Upper lobe of left lung (tissue), 6 donors: ENCODE measurements at regions not wholly inside any gene's neighbourhood (a gene's known extent, or its start where the extent isn't known, plus 50 kb on each side); places are given as distances from the start of the nearest gene placed in this dataset.

Experiments
- ATAC-seq, 2 donors: fragments of 200-7000 bp; cut with Tn5 transposase; one replicate each; pipeline ENCODE4 v1.9.1; 2022; ENCODE audit warnings: mild to moderate bottlenecking in 2 of 2, moderate library complexity in 2 of 2; ENCODE audit not compliant: low FRiP score in 2 of 2
- DNase-seq, 2 donors: peaks; one replicate each; pipeline ENCODE4 v3.0.0-alpha.2; 2019 to 2020
- H3K27ac ChIP-seq, 4 donors: fragments of 200-600 bp; sonication (generic); one replicate each; pipeline ENCODE4 v1.5.1; 2016 to 2019
- H3K27me3 ChIP-seq, 4 donors: fragments of 200-600 bp; sonication (generic); one replicate each; pipeline ENCODE4 v1.5.1; 2017 to 2019
- H3K36me3 ChIP-seq, 4 donors: fragments of 200-600 bp; sonication (generic); one replicate each; pipeline ENCODE4 v1.5.1; 2016 to 2019
- H3K4me1 ChIP-seq, 4 donors: fragments of 200-600 bp; sonication (generic); one replicate each; pipeline ENCODE4 v1.5.1; 2018 to 2019
- H3K4me3 ChIP-seq, 4 donors: fragments of 200-600 bp; sonication (generic); one replicate each; pipeline ENCODE4 v1.5.1; 2017 to 2019; ENCODE audit warnings: mild to moderate bottlenecking in 2 of 4, moderate library complexity in 1 of 4
- H3K9me3 ChIP-seq, 4 donors: fragments of 200-600 bp; sonication (generic); one replicate each; pipeline ENCODE4 v1.5.1; 2018 to 2019
- EP300 ChIP-seq, 4 donors: sonication (generic); formaldehyde crosslinking; IDR thresholded peaks; one replicate each; pipeline ENCODE4 v1.5.1; 2017; ENCODE audit warnings: antibody characterized with exemption in 4 of 4, control low read depth in 2 of 4
- POLR2A ChIP-seq, 4 donors: fragments of 450-650 bp; IDR thresholded peaks; one replicate each; pipeline ENCODE4 v1.5.1; 2016 to 2017; ENCODE audit warnings: antibody characterized with exemption in 4 of 4, mild to moderate bottlenecking in 2 of 4
- POLR2AphosphoS5 ChIP-seq, 2 donors: sonication (generic); formaldehyde crosslinking; IDR thresholded peaks; one replicate each; pipeline ENCODE4 v1.5.1; 2017; ENCODE audit warnings: antibody characterized with exemption in 2 of 2
- WGBS, 2 donors: methylation state at CpG; one replicate each; pipeline ENCODE4 v1.1.5; 2017 to 2018; 5-methylcytosine and 5-hydroxymethylcytosine counted together
- TF ChIP-seq, protein P1 (sequence below), 6 experiments: fragments of 450-650 bp in 4 of 6; fragments of 200-600 bp in 2 of 6; sonication (generic) in 2 of 6; IDR thresholded peaks; one replicate each; pipeline ENCODE4 v1.5.1; 2016 to 2019; ENCODE audit warnings: antibody characterized with exemption in 6 of 6
- donor health status: DM: no; HTN: no; CAD: no; lungs with moderate emphysema.
- donor health status: DM: no; HTN: yes; CAD: no; lungs with severe emphysema.

GRCh38 chr10:117078168-117078837 is 59.8 kb downstream of the VAX1 start:
- WGBS, 2 donors, result 74 to 85% methylated on average over 7 of the region's 7 CpGs
- TF ChIP-seq, protein P1, sequence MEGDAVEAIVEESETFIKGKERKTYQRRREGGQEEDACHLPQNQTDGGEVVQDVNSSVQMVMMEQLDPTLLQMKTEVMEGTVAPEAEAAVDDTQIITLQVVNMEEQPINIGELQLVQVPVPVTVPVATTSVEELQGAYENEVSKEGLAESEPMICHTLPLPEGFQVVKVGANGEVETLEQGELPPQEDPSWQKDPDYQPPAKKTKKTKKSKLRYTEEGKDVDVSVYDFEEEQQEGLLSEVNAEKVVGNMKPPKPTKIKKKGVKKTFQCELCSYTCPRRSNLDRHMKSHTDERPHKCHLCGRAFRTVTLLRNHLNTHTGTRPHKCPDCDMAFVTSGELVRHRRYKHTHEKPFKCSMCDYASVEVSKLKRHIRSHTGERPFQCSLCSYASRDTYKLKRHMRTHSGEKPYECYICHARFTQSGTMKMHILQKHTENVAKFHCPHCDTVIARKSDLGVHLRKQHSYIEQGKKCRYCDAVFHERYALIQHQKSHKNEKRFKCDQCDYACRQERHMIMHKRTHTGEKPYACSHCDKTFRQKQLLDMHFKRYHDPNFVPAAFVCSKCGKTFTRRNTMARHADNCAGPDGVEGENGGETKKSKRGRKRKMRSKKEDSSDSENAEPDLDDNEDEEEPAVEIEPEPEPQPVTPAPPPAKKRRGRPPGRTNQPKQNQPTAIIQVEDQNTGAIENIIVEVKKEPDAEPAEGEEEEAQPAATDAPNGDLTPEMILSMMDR (IDR thresholded peaks at IDR 0.05), result no peak
- TF ChIP-seq EP300 (IDR thresholded peaks at IDR 0.05) (no peak), POLR2AphosphoS5 (IDR thresholded peaks at IDR 0.05) (no peak), POLR2A (IDR thresholded peaks at IDR 0.05) (no peak)
- Histone ChIP-seq H3K4me1 (no peaks in the 10 kb centered on the region), H3K27me3 (no peaks in the 10 kb centered on the region), H3K27ac (no peak overlapping the region), H3K9me3 (no peaks in the 10 kb centered on the region), H3K36me3 (no peaks in the 10 kb centered on the region), H3K4me3 (no peak overlapping the region)
- ATAC-seq (no peak), DNase-seq (no peak)

DNA sequence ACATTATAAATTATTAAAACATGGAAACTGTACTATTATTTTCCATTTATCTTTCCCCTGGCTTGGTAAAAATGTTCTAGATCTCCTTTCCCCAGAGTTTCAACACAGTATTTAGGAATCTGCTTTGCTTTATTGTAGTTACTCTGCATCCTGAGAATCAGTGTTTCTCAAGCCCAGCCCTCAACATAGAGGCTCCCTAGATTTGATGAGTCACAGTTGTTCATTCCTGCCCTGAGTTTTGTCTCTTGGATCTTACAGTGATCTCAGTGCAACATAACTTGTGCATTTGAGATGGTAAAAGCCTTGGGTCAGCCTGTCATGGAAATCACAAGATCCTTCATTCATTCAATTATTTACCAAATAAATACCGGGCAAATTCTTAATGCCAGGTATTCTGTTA is 63.0 kb downstream of the VAX1 start:
- 91 to 100% methylated on average over 1 of the region's 1 CpG for WGBS, 2 donors
- no peaks in the 10 kb centered on the region for H3K4me1 ChIP-seq
- H3K4me3 ChIP-seq, result no peak overlapping the region
- H3K9me3 ChIP-seq, result no peaks in the 10 kb centered on the region
- TF ChIP-seq EP300 (IDR thresholded peaks at IDR 0.05) (no peak), POLR2AphosphoS5 (IDR thresholded peaks at IDR 0.05) (no peak), POLR2A (IDR thresholded peaks at IDR 0.05) (no peak)
- TF ChIP-seq, protein P1 (IDR thresholded peaks at IDR 0.05), result no peak
- H3K27me3 ChIP-seq, result no peaks in the 10 kb centered on the region
- H3K36me3 ChIP-seq, result no peaks in the 10 kb centered on the region
- peak in 1 of 2 donors; percentile 36 for ATAC-seq
- DNase-seq, result no peak
- H3K27ac ChIP-seq, result no peak overlapping the region

- Histone ChIP-seq H3K4me1 (no peaks in the 10 kb centered on the region), H3K4me3 (no peak overlapping the region), H3K36me3 (no peaks in the 10 kb centered on the region), H3K27me3 (no peaks in the 10 kb centered on the region), H3K27ac (no peak overlapping the region), H3K9me3 (no peaks in the 10 kb centered on the region)
- ATAC-seq, result no peak
- WGBS, 2 donors, result 23 to 35% methylated on average over 2 of the region's 2 CpGs
- TF ChIP-seq POLR2A (IDR thresholded peaks at IDR 0.05), result no peak
- TF ChIP-seq, protein P1 (IDR thresholded peaks at IDR 0.05), result no peak
- no peak for TF ChIP-seq POLR2AphosphoS5 (IDR thresholded peaks at IDR 0.05)
- TF ChIP-seq EP300 (IDR thresholded peaks at IDR 0.05), result no peak
- DNase-seq, result no peak
These were observed 63.4 kb downstream of the VAX1 start for GRCh38 chr10:117074621-117075020.

GRCh38 chr10:117071286-117072050 is 66.5 kb upstream of the SHTN1 start:
- no peak for DNase-seq
- H3K4me1 ChIP-seq, result no peaks in the 10 kb centered on the region
- no peaks in the 10 kb centered on the region for H3K36me3 ChIP-seq
- no peak for ATAC-seq
- WGBS, 2 donors, result 74 to 81% methylated on average over 6 of the region's 6 CpGs
- H3K4me3 ChIP-seq, result no peak overlapping the region
- no peaks in the 10 kb centered on the region for H3K27me3 ChIP-seq
- TF ChIP-seq, protein P1 (IDR thresholded peaks at IDR 0.05), result no peak
- TF ChIP-seq POLR2A (IDR thresholded peaks at IDR 0.05) (no peak), EP300 (IDR thresholded peaks at IDR 0.05) (no peak), POLR2AphosphoS5 (IDR thresholded peaks at IDR 0.05) (no peak)
- no peaks in the 10 kb centered on the region for H3K9me3 ChIP-seq
- H3K27ac ChIP-seq, result no peak overlapping the region
